Peyer's patch (tissue), 4 donors: ENCODE measurements at regions not wholly inside any gene's neighbourhood (a gene's known extent, or its start where the extent isn't known, plus 50 kb on each side); places are given as distances from the start of the nearest gene placed in this dataset.

ENCODE experiments used
- DNase-seq, 3 donors: peaks; one replicate each; pipeline ENCODE4 v3.0.0-alpha.2; 2017 to 2019
- H3K27ac ChIP-seq, 4 donors: fragments of 200-600 bp; sonication (generic); one replicate each; pipeline ENCODE4 v1.5.1; 2016 to 2019
- H3K27me3 ChIP-seq, 2 donors: fragments of 200-600 bp; sonication (generic); one replicate each; pipeline ENCODE4 v1.5.1; 2019
- H3K36me3 ChIP-seq, 3 donors: fragments of 200-600 bp; sonication (generic); one replicate each; pipeline ENCODE4 v1.5.1; 2016 to 2019
- H3K4me1 ChIP-seq, 4 donors: fragments of 200-600 bp; sonication (generic); one replicate each; pipeline ENCODE4 v1.5.1; 2016 to 2019
- H3K4me3 ChIP-seq, 4 donors: fragments of 200-600 bp; sonication (generic); 1 replicate in 3 of 4; 2 replicates in 1 of 4; pipeline ENCODE4 v1.5.1; 2016 to 2019; ENCODE audit warnings: mild to moderate bottlenecking in 1 of 4
- H3K9me3 ChIP-seq, 4 donors: fragments of 200-600 bp; sonication (generic); one replicate each; pipeline ENCODE4 v1.5.1; 2016 to 2019; ENCODE audit warnings: mild to moderate bottlenecking in 1 of 4
- POLR2A ChIP-seq, 2 donors: fragments of 450-650 bp; IDR thresholded peaks; one replicate each; pipeline ENCODE4 v1.5.1; 2017; ENCODE audit warnings: antibody characterized with exemption in 2 of 2, mild to moderate bottlenecking in 2 of 2, moderate library complexity in 2 of 2
- TF ChIP-seq, protein P1 (sequence below), 6 experiments: fragments of 450-650 bp in 4 of 6; fragments of 200-600 bp in 2 of 6; sonication (generic) in 1 of 6; IDR thresholded peaks; one replicate each; pipeline ENCODE4 v1.5.1; 2017 to 2019; ENCODE audit warnings: antibody characterized with exemption in 6 of 6, mild to moderate bottlenecking in 3 of 6, moderate library complexity in 1 of 6

DNA sequence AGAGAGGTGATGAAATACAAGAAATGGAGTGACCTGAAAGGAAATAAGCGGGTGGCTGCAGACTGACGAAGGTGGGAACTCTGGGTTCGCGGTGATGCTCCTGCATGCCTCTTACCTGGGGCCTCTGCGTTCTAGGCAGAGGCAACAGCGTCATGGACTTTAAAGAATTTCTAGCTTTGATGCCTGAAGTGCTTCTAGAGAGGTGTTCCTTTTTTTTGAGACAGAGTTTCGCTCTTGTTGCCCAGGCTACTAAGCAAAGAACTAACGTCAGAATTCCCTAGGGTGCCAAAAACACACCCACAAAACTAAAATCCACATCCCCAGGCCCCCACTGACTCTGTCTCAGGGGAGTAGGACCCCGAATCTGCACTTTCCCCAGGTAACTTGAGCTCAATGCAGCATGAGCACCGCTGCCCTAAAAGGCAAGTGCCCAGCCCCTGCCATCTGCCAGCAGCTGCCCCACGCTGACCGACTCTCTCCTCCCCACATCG is 110.5 kb upstream of the ID2 start:
- Histone ChIP-seq H3K4me3 (no peak overlapping the region), H3K27ac (peak overlapping the region in 1 of 4 donors; percentile 10), H3K4me1 (peaks cover 0 to 19% (median 14%) of the 10 kb centered on the region in 4 donors), H3K27me3 (no peaks in the 10 kb centered on the region), H3K9me3 (no peaks in the 10 kb centered on the region), H3K36me3 (no peaks in the 10 kb centered on the region)
- DNase-seq: peak in 1 of 3 donors; percentile 45
- TF ChIP-seq, protein P1, sequence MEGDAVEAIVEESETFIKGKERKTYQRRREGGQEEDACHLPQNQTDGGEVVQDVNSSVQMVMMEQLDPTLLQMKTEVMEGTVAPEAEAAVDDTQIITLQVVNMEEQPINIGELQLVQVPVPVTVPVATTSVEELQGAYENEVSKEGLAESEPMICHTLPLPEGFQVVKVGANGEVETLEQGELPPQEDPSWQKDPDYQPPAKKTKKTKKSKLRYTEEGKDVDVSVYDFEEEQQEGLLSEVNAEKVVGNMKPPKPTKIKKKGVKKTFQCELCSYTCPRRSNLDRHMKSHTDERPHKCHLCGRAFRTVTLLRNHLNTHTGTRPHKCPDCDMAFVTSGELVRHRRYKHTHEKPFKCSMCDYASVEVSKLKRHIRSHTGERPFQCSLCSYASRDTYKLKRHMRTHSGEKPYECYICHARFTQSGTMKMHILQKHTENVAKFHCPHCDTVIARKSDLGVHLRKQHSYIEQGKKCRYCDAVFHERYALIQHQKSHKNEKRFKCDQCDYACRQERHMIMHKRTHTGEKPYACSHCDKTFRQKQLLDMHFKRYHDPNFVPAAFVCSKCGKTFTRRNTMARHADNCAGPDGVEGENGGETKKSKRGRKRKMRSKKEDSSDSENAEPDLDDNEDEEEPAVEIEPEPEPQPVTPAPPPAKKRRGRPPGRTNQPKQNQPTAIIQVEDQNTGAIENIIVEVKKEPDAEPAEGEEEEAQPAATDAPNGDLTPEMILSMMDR (IDR thresholded peaks at IDR 0.05): no peak
- TF ChIP-seq POLR2A (IDR thresholded peaks at IDR 0.05): no peak

DNA sequence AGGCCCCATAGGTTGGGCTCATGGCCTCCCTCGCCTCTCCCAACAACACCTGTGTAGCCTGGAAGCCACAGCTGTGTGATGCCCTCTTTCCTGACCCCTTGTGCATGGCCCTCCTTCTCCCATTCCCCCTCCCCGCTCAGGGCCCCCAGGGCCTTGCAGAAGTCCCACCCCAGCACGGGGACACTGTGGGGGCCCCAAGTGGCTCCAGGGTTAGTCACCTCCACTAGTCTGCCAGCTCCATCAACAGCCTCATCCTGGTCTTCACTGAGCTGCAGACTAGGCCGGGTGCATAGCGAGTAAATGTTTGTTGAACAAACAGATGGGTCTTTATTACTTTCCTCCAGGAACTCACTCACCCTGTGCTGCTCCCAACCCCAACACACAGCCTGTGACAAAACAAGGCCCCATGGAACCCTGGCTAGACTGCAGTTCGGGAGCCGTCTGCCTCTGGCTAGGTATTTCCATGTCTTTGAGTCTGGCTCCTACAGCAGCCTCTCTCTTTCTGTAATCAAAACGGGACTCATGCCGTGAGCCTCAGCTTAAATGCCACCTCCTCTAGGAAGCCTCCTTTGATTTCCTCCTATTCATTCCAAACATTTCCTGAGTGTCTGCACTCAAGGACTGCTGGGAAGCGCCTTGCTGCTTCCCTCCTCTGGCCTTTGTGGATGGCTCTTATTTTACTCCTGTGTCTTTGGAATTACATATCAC is 109.9 kb upstream of the ID2 start:
- Histone ChIP-seq H3K27me3 (no peaks in the 10 kb centered on the region), H3K4me3 (no peak overlapping the region), H3K4me1 (peaks cover 0 to 25% (median 20%) of the 10 kb centered on the region in 4 donors), H3K36me3 (no peaks in the 10 kb centered on the region), H3K9me3 (no peaks in the 10 kb centered on the region), H3K27ac (peak overlapping the region in 1 of 4 donors; percentile 10)
- no peak for DNase-seq
- TF ChIP-seq POLR2A (IDR thresholded peaks at IDR 0.05): no peak
- TF ChIP-seq, protein P1 (IDR thresholded peaks at IDR 0.05): no peak

DNA sequence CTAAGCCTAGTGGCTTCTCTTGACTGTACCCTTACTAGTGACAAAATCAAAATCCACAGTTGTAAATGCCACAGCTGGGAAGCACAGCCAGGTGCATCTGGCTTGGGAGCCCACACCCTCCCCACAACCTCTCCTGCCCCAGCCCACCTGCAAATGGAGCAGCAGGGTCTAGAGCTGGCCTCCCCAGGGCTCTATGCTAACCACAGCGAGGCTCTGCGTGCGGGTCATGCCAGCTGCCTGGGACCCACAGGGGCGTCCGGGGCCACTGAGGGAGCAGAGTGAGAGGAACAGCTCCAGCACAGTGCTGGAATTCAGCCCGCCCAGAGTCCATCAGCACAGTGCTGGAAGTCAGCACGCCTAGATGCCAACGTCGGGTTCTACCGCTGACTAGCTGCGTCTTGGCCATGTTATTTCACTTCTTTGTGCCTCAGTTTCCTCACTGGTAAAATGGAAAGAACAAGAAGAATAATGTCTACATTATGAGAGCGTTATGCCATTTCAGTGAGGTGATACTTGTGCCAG is 109.1 kb upstream of the ID2 start:
- no peak overlapping the region for H3K27ac ChIP-seq
- no peak for DNase-seq

DNA sequence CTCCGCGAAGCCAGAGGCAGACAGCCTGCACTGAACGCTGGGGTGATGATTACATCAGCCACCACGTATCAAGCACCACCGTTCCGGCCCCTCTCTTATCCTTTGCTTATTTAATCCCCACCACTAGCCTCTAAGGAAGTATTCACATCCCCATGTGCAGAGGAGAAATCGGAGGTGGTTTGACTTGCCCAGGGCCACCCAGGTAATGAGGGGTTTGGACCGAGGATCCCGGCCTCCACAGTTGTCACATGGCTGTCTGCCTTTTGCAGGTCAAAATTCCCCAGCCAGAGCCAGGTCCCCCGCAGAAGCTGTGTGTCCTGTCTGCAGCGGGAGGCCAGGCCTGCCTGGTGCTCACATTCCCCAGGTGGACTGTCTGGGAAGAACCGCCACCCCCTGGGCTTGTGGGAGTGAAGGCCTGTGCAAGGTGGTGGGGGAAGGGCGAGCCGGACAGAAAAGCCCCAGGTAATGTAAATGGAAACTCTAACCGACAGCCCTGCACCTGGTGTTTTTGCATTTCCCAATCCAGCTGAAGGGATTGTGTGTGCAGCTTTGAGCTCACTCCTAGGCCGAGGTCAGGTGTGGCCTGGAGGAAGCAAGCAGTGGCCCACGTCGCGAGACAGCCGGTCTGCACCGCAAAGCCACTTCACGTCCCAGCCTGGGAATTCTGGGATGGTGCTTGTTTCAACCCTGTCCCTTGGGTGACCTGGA is 108.5 kb upstream of the ID2 start:
- no peaks in the 10 kb centered on the region for H3K27me3 ChIP-seq
- DNase-seq: no peak
- no peaks in the 10 kb centered on the region for H3K36me3 ChIP-seq
- H3K4me3 ChIP-seq: no peak overlapping the region
- TF ChIP-seq, protein P1 (IDR thresholded peaks at IDR 0.05): no peak
- TF ChIP-seq POLR2A (IDR thresholded peaks at IDR 0.05): no peak
- H3K4me1 ChIP-seq: peaks cover 0 to 26% (median 22%) of the 10 kb centered on the region in 4 donors
- H3K9me3 ChIP-seq: no peaks in the 10 kb centered on the region
- peak overlapping the region in 1 of 4 donors; percentile 17 for H3K27ac ChIP-seq

More for the DNA sequence above, 109.1 kb upstream of the ID2 start:
- no peak overlapping the region for H3K4me3 ChIP-seq
- H3K36me3 ChIP-seq: no peaks in the 10 kb centered on the region
- TF ChIP-seq POLR2A (IDR thresholded peaks at IDR 0.05): no peak
- TF ChIP-seq, protein P1 (IDR thresholded peaks at IDR 0.05): no peak
- no peaks in the 10 kb centered on the region for H3K27me3 ChIP-seq
- peaks cover 0 to 26% (median 22%) of the 10 kb centered on the region in 4 donors for H3K4me1 ChIP-seq
- H3K9me3 ChIP-seq: no peaks in the 10 kb centered on the region

DNA sequence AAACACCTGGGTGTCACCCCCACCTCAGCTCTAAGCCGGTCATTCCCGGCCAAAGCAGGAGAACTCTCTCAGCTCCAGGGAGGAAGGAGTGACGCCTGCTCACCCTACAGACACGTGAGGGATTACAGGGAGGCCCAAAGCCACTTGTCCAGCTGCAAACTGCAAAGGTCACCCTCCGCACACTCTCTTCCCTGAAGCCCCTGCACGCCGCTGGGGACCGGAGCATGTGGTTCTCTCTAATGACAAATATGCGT is 108.0 kb upstream of the ID2 start:
- Histone ChIP-seq H3K27me3 (no peaks in the 10 kb centered on the region), H3K4me1 (peaks cover 0 to 26% (median 22%) of the 10 kb centered on the region in 4 donors), H3K36me3 (no peaks in the 10 kb centered on the region), H3K4me3 (no peak overlapping the region), H3K9me3 (no peaks in the 10 kb centered on the region), H3K27ac (peak overlapping the region in 2 of 4 donors; percentile 17 to 25)
- no peak for TF ChIP-seq POLR2A (IDR thresholded peaks at IDR 0.05)
- TF ChIP-seq, protein P1 (IDR thresholded peaks at IDR 0.05): no peak
- no peak for DNase-seq
